NT2/D1 (cell line): ENCODE measurements at regions not wholly inside any gene's neighbourhood (a gene's known extent, or its start where the extent isn't known, plus 50 kb on each side); places are given as distances from the start of the nearest gene placed in this dataset.

Experiments
- DNase-seq: peaks from one replicate; pipeline ENCODE4 v3.0.0-alpha.2; 2011; ENCODE audit warnings: low read depth, low spot score
- H3K27me3 ChIP-seq: 2 replicates; pipeline ENCODE4 v1.6.0; 2011; ENCODE audit warnings: mild to moderate bottlenecking; ENCODE audit not compliant: insufficient read length, insufficient read depth
- H3K36me3 ChIP-seq: 2 replicates; pipeline ENCODE4 v1.6.1; 2011; ENCODE audit warnings: mild to moderate bottlenecking, low read length, mixed read lengths; ENCODE audit not compliant: insufficient read depth, insufficient read length
- H3K4me1 ChIP-seq: 2 replicates; pipeline ENCODE4 v1.5.1; 2011; ENCODE audit not compliant: insufficient read depth, insufficient read length
- H3K4me3 ChIP-seq: 2 replicates; pipeline ENCODE4 v1.5.1; 2011; ENCODE audit warnings: low read depth; ENCODE audit not compliant: insufficient read length
- H3K9ac ChIP-seq: 2 replicates; pipeline ENCODE4 v1.6.0; 2011; ENCODE audit warnings: low read depth; ENCODE audit not compliant: insufficient read length
- H3K9me3 ChIP-seq: 2 replicates; pipeline ENCODE4 v1.5.1; 2011; ENCODE audit warnings: mild to moderate bottlenecking, low read length; ENCODE audit not compliant: insufficient read depth
- SUZ12 ChIP-seq: IDR thresholded peaks from 2 replicates; pipeline ENCODE4 v1.6.1; 2011; ENCODE audit not compliant: insufficient read length, insufficient read depth; ENCODE audit errors: extremely low read depth
- YY1 ChIP-seq: IDR thresholded peaks from 2 replicates; pipeline ENCODE4 v1.6.1; 2011; ENCODE audit not compliant: insufficient read length, insufficient read depth
- ZNF274 ChIP-seq: IDR thresholded peaks from 2 replicates; pipeline ENCODE4 v1.6.1; 2011; ENCODE audit warnings: mild to moderate bottlenecking, low read depth, low read length

DNA sequence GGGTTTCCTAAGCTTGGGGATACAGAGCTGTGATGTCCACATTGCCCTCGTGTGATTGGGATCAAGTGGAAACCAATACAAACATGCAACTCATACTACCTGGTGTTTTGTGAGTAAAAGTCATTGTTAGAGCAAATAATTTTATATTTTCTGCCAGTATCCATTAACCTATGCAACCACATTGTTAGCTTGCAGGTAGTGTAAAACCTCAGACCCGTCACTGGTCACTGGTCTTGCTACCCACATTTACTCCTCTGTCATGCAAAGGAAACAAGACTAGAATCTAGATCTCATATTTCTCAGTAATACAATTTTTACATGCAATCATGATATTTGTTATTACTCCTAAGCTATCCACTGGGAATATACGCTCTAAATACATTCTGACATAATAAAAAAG is 324.3 kb upstream of the NDST4 start:
- H3K4me1 ChIP-seq = no peaks in the 10 kb centered on the region

DNA sequence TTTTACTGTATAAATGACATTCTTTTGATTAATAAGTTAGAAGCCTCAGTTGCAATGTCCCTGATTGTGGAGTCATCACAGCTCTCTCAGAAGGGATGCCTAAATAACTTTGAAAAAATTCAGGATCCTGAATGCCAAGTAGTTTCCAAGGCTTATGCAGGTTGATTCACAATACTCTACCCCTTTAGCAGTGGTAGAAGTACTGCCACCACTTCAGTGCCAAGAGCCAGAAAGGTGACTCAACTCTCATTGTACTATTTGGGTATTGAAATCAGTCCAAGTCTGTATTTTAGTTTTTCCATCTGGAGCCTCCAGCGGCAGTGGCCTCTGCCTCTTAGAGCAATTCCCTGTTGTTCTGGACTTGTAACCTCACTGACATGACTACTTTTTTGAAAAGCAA is 320.1 kb upstream of the NDST4 start:
- Histone ChIP-seq H3K9me3 (no peaks in the 10 kb centered on the region), H3K4me3 (no peak overlapping the region), H3K4me1 (no peaks in the 10 kb centered on the region), H3K9ac (no peak overlapping the region), H3K36me3 (no peaks in the 10 kb centered on the region), H3K27me3 (no peaks in the 10 kb centered on the region)
- TF ChIP-seq ZNF274 = no peak
- TF ChIP-seq YY1 = no peak
- no peak for TF ChIP-seq SUZ12
- DNase-seq = no peak

More for the DNA sequence above, 324.3 kb upstream of the NDST4 start:
- Histone ChIP-seq H3K9me3 (no peaks in the 10 kb centered on the region), H3K36me3 (no peaks in the 10 kb centered on the region), H3K4me3 (no peak overlapping the region), H3K9ac (no peak overlapping the region), H3K27me3 (no peaks in the 10 kb centered on the region)
- DNase-seq = no peak
- TF ChIP-seq ZNF274 = no peak
- TF ChIP-seq SUZ12 = no peak
- TF ChIP-seq YY1 = no peak

DNA sequence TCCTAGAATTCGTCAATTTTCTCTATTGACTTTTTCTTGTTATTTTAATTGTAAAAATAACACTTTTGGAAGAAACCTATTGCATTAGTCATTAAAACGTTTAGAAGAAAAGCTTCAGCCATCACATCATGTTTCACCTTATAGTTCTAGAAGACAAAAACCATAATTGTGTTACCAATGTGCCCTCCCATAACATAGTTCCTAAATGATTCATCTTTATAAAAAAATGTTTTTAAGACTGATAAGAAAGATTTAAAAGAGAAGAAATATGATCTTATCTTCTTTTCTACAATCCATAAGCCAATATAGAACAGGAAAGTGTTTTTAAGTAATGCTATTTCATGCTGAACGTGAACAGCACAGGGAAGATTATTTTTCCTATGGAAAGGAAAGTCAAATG is 316.6 kb upstream of the NDST4 start:
- H3K4me1 ChIP-seq = no peaks in the 10 kb centered on the region
- no peak for DNase-seq
- no peak overlapping the region for H3K4me3 ChIP-seq
- TF ChIP-seq ZNF274 (no peak), YY1 (no peak), SUZ12 (no peak)
- H3K9me3 ChIP-seq = peaks cover 3% of the 10 kb centered on the region; the same call in 1 of the 2 replicates
- no peak overlapping the region for H3K9ac ChIP-seq
- H3K36me3 ChIP-seq = no peaks in the 10 kb centered on the region
- no peaks in the 10 kb centered on the region for H3K27me3 ChIP-seq

DNA sequence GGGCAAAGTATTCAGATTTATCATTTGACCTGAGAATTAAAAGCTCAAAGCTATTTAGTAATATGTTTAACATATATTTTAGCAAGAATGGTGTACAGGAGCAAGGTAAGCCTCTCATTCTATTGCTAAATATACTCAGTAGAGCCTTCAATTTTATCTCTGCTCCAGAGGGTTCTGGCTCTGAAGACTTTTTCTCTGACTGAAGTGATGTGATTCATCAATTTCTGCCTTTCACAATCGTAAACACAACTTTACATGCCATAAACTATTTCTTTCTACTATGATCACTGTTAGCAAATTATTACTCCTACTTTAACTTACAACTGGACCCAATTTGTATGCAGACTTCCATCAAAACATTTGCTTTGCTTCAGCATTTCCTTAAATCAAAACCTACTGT is 315.0 kb upstream of the NDST4 start:
- Histone ChIP-seq H3K27me3 (no peaks in the 10 kb centered on the region), H3K36me3 (no peaks in the 10 kb centered on the region), H3K9me3 (peaks cover 13% of the 10 kb centered on the region), H3K4me3 (no peak overlapping the region), H3K9ac (no peak overlapping the region), H3K4me1 (peaks cover 3% of the 10 kb centered on the region)
- TF ChIP-seq SUZ12 = no peak
- DNase-seq = no peak

GRCh38 chr4:115424852-115425251 is 311.4 kb upstream of the NDST4 start:
- Histone ChIP-seq H3K9me3 (peaks cover 49% of the 10 kb centered on the region), H3K4me1 (peaks cover 3% of the 10 kb centered on the region), H3K36me3 (no peaks in the 10 kb centered on the region), H3K4me3 (no peak overlapping the region), H3K27me3 (no peaks in the 10 kb centered on the region), H3K9ac (no peak overlapping the region)
- DNase-seq = no peak
- TF ChIP-seq SUZ12 (no peak), ZNF274 (no peak), YY1 (no peak)

DNA sequence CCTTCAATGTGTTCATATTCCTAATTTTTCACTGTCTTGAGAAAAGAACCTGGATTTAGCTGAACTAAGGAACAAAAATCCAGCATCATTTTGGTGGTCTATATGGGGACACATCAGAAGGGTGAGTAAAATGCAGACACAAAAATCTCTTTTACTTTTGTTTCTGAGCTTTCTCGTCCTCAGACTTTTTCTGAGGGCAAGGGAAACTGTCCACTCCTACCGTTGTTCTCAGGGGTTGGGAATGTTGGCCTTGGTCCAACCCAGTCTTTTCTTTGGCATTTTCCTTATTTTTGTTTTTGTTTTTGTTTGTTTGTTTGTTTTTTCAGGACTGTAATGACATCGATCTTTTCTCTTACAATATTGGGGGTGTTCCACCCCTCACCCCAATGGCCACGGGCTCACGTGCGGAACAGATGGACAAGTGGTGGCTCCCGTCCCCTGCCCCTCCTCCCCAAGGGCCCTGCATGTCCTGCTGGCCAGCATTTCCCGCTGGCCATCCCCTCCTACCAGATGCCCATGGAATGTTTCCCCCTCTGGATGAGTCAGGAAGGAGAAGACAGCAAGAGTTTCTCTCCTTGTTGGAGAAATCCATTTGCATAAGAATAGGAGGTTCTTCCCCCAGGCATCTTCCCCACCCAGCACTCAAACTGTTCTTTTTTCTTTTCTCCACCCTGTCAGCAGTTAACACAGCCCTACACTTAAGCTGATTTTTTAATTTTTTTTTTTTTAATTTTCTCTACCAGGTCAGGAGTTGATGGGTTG is 305.4 kb upstream of the NDST4 start:
- Histone ChIP-seq H3K36me3 (no peaks in the 10 kb centered on the region), H3K9ac (no peak overlapping the region), H3K9me3 (peaks cover 52% of the 10 kb centered on the region), H3K4me1 (no peaks in the 10 kb centered on the region), H3K27me3 (no peaks in the 10 kb centered on the region), H3K4me3 (no peak overlapping the region)
- TF ChIP-seq SUZ12 (no peak), YY1 (no peak), ZNF274 (no peak)
- peak; percentile 43 for DNase-seq

GRCh38 chr4:115396034-115396433 is 282.6 kb upstream of the NDST4 start:
- H3K9me3 ChIP-seq = no peaks in the 10 kb centered on the region
- TF ChIP-seq YY1 (no peak), ZNF274 (no peak), SUZ12 (no peak)
- no peak for DNase-seq

GRCh38 chr4:115376866-115377265 is 263.4 kb upstream of the NDST4 start:
- no peak for DNase-seq
- Histone ChIP-seq H3K9ac (no peak overlapping the region), H3K4me3 (no peak overlapping the region), H3K27me3 (no peaks in the 10 kb centered on the region), H3K4me1 (no peaks in the 10 kb centered on the region), H3K9me3 (no peaks in the 10 kb centered on the region), H3K36me3 (no peaks in the 10 kb centered on the region)
- TF ChIP-seq ZNF274 (no peak), SUZ12 (no peak), YY1 (no peak)

More at GRCh38 chr4:115396034-115396433, 282.6 kb upstream of the NDST4 start:
- no peaks in the 10 kb centered on the region for H3K27me3 ChIP-seq
- no peaks in the 10 kb centered on the region for H3K36me3 ChIP-seq
- H3K9ac ChIP-seq = no peak overlapping the region
- H3K4me3 ChIP-seq = no peak overlapping the region
- H3K4me1 ChIP-seq = no peaks in the 10 kb centered on the region
